ENCODE measurements at regions not wholly inside any gene's neighbourhood (a gene's known extent, or its start where the extent isn't known, plus 50 kb on each side); places are given as distances from the start of the nearest gene placed in this dataset.

DNA sequence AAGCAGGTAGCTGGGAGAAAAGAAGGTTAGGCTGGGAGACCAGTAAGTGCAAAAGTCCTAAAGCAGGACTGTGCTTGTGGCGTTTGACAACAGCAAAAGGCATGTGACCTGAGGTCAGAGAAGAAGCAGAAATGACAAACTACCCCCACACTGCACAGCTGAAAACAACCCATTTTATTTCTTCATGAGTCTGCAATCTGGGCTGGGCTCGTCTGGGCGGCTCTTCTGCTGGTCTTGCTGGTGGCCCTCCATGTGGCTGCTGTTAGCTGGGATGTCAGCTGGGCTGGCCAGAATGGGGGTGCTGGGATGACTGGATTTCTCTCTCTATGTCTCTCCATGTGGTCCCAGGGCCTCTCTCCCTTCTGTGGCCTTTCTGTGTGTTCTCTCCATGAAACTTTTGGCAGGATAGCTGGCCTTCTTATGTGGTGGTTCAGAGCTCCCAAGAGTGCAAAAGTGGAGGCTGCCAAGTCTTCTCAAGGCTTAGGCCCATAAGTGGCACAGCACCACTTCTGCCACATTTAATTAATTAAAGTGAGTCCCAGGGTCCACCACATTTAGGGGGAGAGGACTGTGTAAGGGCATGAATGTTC is 128.6 kb downstream of the RIPK4 start:
- Histone ChIP-seq H3K9ac (ENCODE audit: insufficient read depth in 1 of 2, low read length in 2 of 2) (no peak overlapping the region), H3K27ac (ENCODE audit: low read depth in 1 of 2, low read length in 1 of 2) (no peak overlapping the region), H3K4me3 (no peak overlapping the region), H3K36me3 (ENCODE audit: control insufficient read depth in 4 of 4, insufficient read depth in 4 of 4, low read length in 4 of 4) (no peaks in the 10 kb centered on the region), H3K4me1 (ENCODE audit: control insufficient read depth in 5 of 5, insufficient read depth in 5 of 5, low read length in 5 of 5) (peaks cover 0 to 4% (median 2%) of the 10 kb centered on the region in 5 donors), H3K27me3 (ENCODE audit: control insufficient read depth in 3 of 3, insufficient read depth in 3 of 3, low read length in 2 of 3) (no peaks in the 10 kb centered on the region), H3K9me3 (ENCODE audit: control insufficient read depth in 4 of 4, insufficient read depth in 3 of 4, low read length in 3 of 4) (peaks cover 0 to 6% (median 0%) of the 10 kb centered on the region in 4 donors)
- ATAC-seq (ENCODE audit: insufficient read depth, low FRiP score) (no peak), DNase-seq (no peak)
- WGBS, 2 donors: 89 to 92% methylated on average over 3 of the region's 3 CpGs
- TF ChIP-seq, protein P1, sequence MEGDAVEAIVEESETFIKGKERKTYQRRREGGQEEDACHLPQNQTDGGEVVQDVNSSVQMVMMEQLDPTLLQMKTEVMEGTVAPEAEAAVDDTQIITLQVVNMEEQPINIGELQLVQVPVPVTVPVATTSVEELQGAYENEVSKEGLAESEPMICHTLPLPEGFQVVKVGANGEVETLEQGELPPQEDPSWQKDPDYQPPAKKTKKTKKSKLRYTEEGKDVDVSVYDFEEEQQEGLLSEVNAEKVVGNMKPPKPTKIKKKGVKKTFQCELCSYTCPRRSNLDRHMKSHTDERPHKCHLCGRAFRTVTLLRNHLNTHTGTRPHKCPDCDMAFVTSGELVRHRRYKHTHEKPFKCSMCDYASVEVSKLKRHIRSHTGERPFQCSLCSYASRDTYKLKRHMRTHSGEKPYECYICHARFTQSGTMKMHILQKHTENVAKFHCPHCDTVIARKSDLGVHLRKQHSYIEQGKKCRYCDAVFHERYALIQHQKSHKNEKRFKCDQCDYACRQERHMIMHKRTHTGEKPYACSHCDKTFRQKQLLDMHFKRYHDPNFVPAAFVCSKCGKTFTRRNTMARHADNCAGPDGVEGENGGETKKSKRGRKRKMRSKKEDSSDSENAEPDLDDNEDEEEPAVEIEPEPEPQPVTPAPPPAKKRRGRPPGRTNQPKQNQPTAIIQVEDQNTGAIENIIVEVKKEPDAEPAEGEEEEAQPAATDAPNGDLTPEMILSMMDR (IDR thresholded peaks at IDR 0.05; ENCODE audit: control extremely low read depth, extremely low read depth): no peak

- Histone ChIP-seq H3K27ac (ENCODE audit: low read depth in 1 of 2, low read length in 1 of 2) (no peak overlapping the region), H3K9me3 (ENCODE audit: control insufficient read depth in 4 of 4, insufficient read depth in 3 of 4, low read length in 3 of 4) (peaks cover 0 to 6% (median 0%) of the 10 kb centered on the region in 4 donors), H3K4me1 (ENCODE audit: control insufficient read depth in 5 of 5, insufficient read depth in 5 of 5, low read length in 5 of 5) (peaks cover 0 to 4% (median under 1%) of the 10 kb centered on the region in 5 donors), H3K27me3 (ENCODE audit: control insufficient read depth in 3 of 3, insufficient read depth in 3 of 3, low read length in 2 of 3) (no peaks in the 10 kb centered on the region), H3K36me3 (ENCODE audit: control insufficient read depth in 4 of 4, insufficient read depth in 4 of 4, low read length in 4 of 4) (no peaks in the 10 kb centered on the region), H3K9ac (ENCODE audit: insufficient read depth in 1 of 2, low read length in 2 of 2) (no peak overlapping the region), H3K4me3 (no peak overlapping the region)
- ATAC-seq (ENCODE audit: insufficient read depth, low FRiP score) (no peak), DNase-seq (peak in 2 of 3 donors; percentile 41 to 72)
- TF ChIP-seq, protein P1 (IDR thresholded peaks at IDR 0.05; ENCODE audit: control extremely low read depth, extremely low read depth): no peak
- 62 to 76% methylated on average over 12 of the region's 12 CpGs for WGBS, 2 donors
These were observed 129.0 kb upstream of the TMPRSS2 start for GRCh38 chr21:41636636-41637630.

- DNase-seq (no peak), ATAC-seq (ENCODE audit: insufficient read depth, low FRiP score) (no peak)
- TF ChIP-seq, protein P1 (IDR thresholded peaks at IDR 0.05; ENCODE audit: control extremely low read depth, extremely low read depth): no peak
- Histone ChIP-seq H3K4me1 (ENCODE audit: control insufficient read depth in 5 of 5, insufficient read depth in 5 of 5, low read length in 5 of 5) (peaks cover 0 to 4% (median 3%) of the 10 kb centered on the region in 5 donors), H3K36me3 (ENCODE audit: control insufficient read depth in 4 of 4, insufficient read depth in 4 of 4, low read length in 4 of 4) (no peaks in the 10 kb centered on the region), H3K27ac (ENCODE audit: low read depth in 1 of 2, low read length in 1 of 2) (no peak overlapping the region), H3K9ac (ENCODE audit: insufficient read depth in 1 of 2, low read length in 2 of 2) (no peak overlapping the region), H3K27me3 (ENCODE audit: control insufficient read depth in 3 of 3, insufficient read depth in 3 of 3, low read length in 2 of 3) (no peaks in the 10 kb centered on the region), H3K4me3 (no peak overlapping the region), H3K9me3 (ENCODE audit: control insufficient read depth in 4 of 4, insufficient read depth in 3 of 4, low read length in 3 of 4) (peaks cover 0 to 6% (median 0%) of the 10 kb centered on the region in 4 donors)
These were observed 127.9 kb upstream of the TMPRSS2 start for GRCh38 chr21:41635874-41636273.

Measured in lung (tissue), 11 donors.